IPS DF 4.7 (cell line): ENCODE measurements at regions not wholly inside any gene's neighbourhood (a gene's known extent, or its start where the extent isn't known, plus 50 kb on each side); places are given as distances from the start of the nearest gene placed in this dataset.

Experiments
- DNase-seq: peaks from one replicate; pipeline ENCODE4 v3.0.0-alpha.2; 2013; ENCODE audit warnings: low spot score; ENCODE audit errors: extremely low read depth

DNA sequence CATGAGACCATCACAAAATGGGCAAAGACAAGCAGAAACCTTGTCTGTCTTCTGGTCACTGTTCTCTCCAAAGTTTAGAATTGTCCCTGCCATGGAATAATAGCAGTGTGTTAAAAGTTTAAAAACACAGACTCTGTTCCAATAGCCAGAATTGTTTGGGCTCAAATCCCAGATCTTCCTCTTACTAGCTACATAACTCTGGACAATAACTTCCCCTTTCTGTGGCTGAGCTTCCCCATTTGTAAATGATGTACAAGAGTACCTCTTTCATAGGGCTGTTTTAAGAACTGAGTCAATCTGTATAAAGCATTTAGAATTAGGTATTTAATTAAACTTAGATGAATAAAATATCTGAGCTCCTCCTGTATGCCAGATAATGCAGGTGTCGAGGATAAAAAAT is 623.0 kb downstream of the NTRK3 start:
- DNase-seq = no peak

DNA sequence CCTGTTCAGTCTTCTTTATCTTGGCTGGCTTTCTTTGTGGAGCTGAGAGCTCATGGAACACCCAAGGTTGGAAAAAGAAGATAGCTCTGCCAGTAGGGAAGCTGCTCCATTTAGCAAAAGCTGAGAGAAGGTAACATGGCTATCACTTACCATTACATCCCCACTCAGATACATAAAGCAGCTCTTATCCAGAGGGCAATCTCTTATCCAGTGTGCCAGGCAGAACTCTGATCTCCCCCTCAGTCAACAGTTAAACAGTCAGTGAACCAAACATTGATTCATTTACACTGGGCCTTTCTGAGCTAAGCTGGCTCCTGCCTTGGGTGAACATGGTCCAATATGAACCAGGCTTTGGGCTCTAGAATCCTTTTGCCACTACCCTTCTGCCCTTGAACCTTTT is 624.2 kb downstream of the NTRK3 start:
- DNase-seq = no peak

DNA sequence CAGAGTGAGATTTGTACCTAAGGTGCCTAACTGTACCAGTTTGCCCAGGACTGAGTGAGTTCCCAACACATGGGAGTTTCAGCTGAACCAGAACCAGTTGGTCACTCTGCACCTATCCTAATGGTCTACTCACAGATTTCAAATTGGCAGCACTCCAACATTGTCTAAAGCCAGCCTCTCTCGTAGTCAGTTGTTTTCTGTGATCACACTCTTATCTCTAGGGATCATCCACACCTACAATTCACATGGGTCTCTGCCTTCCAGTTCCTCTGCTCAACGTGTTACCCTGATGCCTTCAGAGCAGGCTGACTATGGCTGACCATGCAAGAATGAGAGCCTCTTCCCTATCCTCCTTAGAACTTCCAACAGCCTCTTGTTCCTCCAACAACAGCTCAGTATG is 624.8 kb downstream of the NTRK3 start:
- DNase-seq = no peak

DNA sequence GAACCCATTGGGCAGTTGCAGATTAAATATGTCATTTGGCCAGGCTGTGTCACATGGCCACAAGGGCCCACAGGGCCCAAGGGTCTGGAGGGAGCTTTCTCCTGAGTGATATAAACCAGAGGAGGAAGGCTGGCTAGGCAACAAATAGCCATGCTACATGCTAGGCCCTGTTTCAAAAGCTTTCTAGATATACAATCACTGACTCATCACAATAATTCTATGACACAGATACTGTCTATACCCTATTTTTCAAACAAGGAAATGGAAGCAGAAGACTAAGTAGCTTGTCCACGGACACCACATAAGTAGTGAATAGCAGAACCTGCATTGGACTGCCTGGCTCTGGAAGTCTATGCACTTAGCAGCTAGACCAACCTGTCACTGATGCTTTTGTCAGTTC is 625.4 kb downstream of the NTRK3 start:
- no peak for DNase-seq

DNA sequence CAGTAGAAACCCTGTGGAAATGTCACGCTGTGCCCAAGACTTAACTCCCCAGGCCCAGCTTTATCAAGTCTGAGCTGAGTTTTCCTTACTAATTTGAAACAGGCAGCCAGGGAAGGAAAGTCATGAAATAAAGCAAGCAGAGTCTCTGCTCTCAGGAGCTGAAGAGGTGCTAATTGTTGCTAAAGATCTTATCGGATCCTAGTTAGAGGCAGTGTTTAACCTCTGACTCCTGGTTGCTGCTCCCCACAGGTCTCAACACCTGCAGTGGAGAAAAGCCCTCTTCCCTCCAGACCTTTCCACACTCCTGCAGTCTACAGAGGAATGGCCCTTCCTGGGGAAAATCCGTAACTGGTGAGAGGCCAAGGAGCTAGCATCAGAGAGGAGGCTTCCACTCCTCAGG is 628.2 kb downstream of the NTRK3 start:
- DNase-seq = no peak

DNA sequence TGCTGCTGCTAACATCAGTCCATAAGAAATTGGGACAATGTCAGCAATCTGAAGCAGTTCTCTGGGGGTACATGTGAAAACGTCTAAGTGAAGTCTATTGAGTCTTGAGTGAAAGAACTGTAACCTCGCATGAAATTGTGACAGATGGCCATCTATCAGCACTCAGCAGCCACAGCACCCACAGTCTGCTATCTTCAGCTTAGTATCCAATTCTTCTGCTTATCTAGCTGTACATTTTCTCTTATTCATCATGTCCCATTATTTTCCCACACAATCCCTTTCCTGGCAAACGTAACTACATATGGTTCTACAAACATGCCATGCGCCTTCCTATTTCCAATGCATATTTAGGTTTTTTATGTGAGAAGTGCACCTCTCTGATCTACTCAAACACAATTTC is 629.7 kb downstream of the NTRK3 start:
- no peak for DNase-seq

DNA sequence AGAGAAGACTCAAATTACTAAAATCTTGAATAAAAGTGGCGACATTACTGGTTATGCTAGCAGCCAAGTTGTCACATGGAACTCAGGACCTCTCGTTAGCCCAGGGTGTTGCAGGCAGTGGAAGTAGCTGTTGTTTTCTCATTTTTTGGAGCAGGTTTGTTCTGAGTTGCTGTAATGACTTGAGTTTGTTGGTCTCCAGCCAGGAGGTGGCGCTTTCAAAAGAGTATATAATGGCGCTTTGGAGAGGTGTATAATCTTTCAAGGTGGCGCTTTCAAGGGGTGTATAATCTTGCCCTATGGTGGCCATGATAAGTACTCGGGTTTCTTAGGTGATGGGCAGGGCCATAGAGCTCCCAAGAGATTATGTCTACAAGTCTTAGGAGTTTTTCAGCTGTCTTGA is 632.7 kb downstream of the NTRK3 start:
- DNase-seq = peak; percentile 19

DNA sequence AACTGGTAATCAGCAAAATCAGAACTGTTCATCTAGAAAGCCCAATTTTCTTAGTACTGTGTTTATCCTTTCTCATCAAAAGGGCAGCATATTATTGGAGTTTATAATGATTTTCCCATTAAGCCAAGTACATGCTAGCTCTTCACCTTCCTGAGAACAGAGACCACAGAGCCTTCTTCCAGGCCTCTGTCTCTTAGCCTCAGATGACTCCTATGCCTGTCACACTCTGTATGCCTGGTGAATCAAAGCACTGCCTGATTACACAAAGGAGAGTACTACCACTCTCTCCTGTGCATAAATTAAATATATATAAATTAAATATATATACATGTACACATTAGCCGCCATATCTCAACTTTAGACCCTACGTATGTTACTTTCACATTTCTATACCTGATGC is 636.1 kb downstream of the NTRK3 start:
- no peak for DNase-seq

DNA sequence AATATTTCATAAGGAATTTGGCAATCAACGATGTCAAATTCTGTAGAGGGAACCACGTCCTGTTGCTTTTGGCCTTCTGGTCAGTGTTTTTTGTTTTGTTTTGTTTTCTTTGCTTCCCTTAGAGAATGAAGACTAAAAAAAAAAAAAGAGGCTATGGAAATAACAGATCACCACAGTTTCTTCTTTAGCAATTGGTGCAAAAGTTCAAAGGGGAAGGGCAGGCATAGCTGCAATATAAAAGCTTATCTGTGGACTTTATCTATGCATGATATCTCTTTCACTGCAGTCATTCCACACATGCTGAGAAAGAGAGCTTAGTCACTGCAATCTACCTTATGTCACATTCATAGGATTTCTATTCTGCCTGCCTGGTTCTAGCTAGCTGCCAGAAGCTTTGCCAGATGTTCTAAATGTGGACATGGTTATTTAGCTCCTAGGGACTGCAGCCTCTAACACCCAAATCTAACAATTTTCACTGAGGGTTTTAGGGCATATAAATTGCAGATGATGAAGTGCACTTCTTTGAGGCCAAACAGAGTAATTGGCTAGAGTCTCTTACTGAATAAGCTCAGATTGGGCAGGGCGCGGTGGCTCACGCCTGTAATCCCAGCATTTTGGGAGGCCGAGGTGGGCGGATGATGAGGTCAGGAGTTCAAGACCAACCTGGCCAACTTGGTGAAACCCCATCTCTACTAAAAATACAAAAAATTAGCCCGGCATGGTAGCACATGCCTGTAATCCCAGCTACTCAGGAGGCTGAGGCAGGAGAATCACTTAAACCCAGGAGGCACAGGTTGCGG is 637.2 kb downstream of the NTRK3 start:
- no peak for DNase-seq

DNA sequence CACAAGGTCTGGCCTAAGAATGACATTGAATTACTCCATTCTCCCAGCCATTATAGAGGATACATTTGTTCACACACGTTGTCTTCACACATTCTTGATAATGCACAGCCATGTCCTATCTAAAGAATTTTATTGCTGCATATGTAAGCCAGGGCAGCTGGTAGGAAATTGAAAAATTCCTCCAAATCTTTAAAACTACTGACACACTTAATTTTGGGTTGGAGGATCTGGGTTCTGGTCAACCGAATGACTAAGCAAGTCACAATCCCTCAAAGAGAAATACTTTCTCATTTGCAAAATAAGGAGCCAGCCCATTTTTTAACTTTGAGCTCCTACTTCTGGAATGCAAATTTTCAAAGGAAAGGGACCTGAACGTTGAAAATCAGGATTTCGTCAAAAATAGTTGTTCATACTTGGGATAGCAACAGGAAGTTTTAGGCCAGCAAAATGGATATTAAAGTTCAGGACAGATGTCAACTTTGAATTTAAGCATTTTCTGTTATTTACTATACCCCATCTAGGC is 638.3 kb downstream of the NTRK3 start:
- no peak for DNase-seq

DNA sequence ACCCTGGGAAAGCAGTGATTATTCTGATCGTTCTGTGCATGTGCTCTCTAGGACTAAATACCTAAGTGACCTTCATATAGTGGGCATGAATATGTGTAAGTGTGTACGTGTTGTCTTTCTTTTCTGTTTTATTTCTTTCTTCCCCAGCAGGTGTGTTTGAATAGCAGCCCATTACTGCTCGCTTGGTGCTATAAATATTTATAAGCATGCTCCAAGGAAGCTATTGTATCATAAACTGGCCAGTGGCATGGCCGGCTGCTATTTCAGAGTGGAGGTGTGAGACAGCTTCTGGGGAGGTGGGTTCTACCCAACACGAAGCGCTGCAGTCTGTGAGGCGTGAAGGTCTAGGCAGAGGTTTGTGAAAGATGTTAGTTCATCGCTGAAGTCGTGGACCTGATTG is 641.8 kb downstream of the NTRK3 start:
- DNase-seq = no peak

DNA sequence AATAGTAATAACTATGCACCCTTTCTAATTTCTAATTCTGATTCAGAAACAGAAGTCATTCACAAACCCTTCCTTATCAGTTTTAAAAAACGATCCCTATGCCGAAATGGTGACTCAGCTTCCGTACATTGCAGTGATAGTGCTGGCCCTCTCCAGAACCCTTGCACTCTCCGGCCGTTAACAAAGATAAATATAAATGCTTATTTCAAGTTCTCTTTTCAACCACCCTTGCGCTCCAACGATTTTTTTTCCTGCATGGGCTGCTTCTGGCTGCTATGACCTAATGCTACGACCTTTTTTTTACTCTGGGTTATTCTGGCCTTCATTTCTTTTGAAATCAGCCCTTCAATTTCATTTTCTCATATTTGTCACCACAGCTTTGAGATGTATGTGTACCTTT is 646.2 kb downstream of the NTRK3 start:
- no peak for DNase-seq

DNA sequence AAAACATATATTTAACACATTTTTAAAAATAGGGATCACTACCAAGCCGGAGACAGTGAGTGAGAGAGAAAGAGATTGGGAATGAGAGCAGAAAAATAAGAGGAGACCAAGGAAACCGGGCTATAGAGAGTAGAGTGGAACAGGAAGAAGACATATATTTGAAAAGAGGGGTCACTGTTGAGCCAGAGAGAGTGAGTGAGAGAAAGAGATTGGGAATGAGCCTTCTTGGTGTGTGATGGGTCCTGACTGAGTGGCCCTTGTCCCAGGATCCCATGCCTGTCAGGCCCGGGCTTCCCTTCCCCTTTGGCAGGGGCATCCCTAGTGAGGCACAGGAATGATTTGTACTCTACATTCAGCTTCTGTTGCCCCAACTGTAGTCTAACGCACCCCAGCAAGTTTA is 646.6 kb downstream of the NTRK3 start:
- DNase-seq = no peak

DNA sequence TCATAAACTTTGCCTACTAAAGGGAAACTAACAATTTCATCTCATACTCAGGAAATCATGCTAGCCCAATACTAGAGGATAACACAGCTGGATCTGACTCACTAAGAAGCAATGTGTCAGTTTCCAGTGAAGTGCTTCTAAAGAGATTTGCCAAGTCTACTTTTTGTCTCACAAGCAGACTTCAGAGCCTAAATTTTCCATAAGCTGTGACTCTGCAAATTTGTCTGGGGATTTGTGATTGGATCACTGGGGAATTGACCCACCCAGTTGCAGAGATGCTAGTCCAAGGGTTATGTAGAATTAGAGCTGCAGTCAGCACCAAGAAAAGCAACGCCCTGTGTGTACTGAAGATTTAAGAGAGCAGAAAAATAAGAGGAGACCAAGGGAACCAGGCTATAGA is 647.1 kb downstream of the NTRK3 start:
- no peak for DNase-seq

DNA sequence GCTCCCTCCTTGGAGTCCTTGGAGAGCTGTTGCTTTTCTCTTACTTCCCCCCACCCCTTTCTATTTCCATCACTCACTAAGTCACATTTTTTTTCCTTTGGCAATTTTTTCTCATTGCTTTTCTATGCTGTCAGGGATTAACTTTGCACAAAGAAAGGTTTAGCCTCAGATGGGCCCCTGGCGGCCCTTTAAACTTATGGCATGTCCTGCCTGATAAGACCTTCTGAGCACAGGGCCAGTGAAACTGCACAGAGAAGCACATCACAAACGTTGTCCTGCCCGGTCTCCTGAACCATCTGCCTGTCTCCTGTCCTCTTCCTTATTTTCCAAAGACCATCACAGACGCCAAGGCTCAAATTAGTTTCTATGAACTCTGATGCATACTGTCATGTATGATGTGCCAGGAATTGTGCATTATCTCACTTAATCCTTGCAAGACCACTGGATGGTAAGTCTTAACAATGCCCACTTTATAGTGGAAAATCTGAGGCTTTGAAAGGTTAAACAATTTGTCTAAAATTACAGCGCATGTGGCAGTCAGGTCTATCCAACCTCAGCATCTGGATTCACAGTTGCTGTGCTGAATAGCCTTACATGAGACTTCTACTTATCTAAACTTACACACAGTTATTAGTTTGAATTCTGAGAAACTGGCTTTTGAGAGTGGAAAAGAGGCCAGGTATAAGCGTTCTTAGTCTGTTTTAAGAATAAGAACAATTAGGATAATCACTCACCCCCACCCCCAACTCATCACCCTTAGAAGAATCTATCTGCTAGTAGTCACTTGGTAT is 648.1 kb downstream of the NTRK3 start:
- DNase-seq = no peak

DNA sequence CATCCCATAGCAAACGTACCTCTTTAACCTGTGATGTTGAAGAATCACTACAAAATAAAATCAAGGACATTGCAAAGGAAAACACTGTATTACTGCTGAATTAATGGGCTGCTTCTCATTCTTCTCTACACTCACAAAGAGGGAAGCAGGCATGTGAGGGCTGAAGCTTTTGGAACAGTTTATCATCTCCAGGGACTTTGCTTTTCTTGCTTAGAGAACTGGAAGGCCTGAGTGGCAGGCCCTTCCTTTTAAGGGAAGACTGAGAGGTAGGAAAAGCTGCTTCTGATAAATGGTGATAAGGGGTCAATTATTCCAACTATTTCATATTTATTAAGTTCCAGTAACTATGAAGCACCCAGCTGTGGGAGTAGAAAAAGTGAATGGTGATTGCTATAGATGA is 649.6 kb downstream of the NTRK3 start:
- DNase-seq = no peak

DNA sequence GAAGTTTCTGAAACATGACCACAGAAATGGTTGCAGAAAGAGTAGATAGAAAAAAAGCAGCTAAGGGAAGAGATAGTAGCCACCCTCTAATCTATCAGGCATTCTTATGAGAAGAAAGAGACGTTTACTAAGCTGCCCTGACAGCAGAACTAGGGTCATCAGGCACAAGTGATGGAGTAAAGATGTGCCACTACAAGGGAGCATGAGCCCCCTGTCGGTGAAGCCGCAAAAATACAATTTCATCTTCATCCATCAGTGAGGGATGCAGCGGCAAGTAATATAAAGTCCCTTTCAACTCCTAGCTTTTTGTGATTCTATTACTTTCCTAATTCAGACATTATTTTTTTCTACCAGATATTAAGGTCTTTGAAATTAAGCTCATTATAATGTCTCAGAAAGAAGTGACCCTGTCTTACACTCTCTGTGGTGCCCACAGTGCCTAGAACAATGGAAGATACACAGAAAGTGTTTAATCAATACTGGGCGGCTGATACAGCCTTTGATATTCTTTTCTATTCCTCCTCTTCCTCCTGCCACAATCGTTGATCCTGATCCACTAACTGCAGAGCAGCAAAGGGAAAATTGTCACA is 651.6 kb downstream of the NTRK3 start:
- peak; percentile 19 for DNase-seq

DNA sequence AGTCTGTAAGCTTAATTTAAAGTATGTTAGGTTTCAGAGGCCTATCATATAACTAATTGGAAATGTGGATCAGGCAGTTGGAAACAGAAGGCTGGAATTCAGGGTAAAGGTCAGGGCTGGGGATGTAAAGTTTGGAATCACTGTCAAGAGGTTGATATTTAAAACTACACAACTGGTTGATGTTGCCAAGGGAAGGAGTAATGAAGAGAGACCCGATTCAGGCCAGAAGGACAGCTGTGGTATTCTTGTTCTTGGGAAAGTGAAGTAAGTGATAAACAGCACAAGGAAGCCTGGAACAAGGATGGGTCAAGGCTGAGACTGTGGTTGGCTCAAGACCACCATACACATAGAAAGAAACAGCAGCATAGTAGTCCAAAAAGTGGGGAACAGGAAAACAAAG is 654.2 kb downstream of the NTRK3 start:
- no peak for DNase-seq

DNA sequence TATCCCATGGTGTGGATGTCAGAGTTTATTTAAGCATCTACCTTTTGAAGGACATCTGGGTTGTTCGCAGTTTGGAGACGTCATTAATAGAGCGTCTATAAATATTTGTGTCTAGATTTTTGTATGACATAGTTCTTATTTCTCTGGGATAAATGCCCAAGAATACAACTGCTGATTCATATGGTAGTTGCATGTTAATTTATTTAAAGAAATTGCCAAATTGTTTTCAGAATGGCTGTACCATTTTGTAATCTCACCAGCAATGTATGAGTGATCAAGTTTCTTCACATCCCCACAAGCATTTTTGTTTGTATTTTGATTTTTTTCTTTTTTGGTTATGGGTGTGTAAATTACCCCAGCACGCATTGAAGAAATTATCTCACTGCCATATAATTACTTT is 656.9 kb downstream of the NTRK3 start:
- no peak for DNase-seq

DNA sequence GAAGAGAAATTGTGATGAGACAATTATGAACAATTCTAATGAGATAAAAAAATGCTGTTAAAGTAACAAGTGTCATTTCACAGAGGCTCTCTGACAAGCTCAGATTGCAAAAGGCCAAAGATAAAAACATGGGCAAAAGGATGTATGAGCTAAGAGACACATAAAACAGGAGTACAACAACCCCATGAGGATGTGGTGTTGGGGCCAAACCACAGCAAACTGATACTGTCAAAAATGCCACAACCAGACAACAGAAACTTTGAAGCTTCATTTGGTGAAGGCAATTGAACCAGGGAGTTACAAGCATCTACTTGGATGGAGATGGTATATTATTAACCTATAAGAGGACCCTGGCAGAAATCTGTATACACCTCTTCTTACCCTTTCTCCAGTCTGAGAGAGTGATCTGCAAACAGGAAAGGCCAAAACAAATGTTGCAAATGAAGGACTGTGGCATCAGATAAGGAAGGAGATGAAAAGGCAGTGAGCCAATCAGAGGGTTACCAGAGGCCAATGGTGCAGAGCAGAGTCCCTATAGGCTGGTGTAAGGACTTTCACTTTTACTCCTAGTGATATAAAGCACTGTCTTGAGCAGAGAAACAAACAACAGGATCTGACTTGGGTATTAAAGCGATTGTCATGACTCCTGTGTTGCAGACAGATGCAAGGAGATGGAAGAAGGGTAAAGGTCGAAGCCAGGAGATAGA is 659.0 kb downstream of the NTRK3 start:
- DNase-seq = no peak

DNA sequence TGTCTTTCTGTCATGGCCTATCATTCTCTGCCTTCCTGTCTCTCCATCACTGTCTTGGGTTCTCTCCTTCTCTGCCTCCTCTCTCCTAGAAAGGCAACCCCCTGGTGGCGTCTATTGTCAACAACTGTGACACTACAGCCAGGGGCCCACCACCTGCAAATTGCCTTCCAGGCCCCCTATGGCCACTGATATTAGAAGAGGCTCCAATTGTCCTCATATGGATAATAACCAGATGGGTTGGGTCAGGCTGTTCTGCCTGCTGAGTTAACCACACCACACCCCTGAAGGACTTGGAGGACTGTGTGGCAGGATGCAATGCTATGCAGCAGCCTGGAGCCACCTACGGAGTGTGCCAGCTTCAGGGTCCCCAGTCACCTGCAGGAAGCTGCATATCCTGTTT is 665.0 kb downstream of the NTRK3 start:
- no peak for DNase-seq

DNA sequence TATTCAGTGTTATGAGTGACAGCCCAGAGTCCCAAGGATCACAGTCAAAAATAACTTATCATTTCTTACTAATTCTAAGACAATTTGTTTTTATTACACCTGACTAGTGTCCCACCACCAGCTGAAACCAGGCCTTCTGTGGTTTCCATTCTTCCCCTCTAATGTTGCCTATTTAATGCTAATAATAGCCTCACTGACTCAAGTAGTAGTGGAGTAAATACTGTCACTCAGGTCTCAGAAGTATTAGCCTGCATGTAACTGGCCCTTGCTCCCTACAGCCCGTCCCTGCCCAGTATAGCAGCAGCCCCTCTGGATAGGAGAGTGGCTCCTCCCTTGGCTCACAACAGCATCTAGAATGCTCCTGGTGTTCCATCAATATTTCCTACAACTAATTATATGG is 665.5 kb downstream of the NTRK3 start:
- DNase-seq = no peak
